ENCODE measurements at regions not wholly inside any gene's neighbourhood (a gene's known extent, or its start where the extent isn't known, plus 50 kb on each side); places are given as distances from the start of the nearest gene placed in this dataset.

- TF ChIP-seq POLR2A (IDR thresholded peaks at IDR 0.05; ENCODE audit: low read depth, low read length) (no peak), POLR2AphosphoS5 (IDR thresholded peaks at IDR 0.05; ENCODE audit: low read depth, low read length) (no peak), TAF1 (IDR thresholded peaks at IDR 0.05; ENCODE audit: low read depth, low read length) (no peak)
Observed at GRCh38 chr5:101338226-101338625, 435.1 kb upstream of the ST8SIA4 start.
